WTC11 (cell line): ENCODE measurements at regions not wholly inside any gene's neighbourhood (a gene's known extent, or its start where the extent isn't known, plus 50 kb on each side); places are given as distances from the start of the nearest gene placed in this dataset.

Experiments
- ATAC-seq: fragments of 200-7000 bp; cut with Tn5 transposase; 2 replicates; pipeline ENCODE4 v1.10.0; 2021; ENCODE audit warnings: mild to moderate bottlenecking, moderate library complexity
- CTCF ChIA-PET: fragments of 300-600 bp; sonication (Branson Sonifier 250); formaldehyde crosslinking; loops from one replicate; lab custom pipeline; 2021; ENCODE audit warnings: antibody characterized with exemption; lab: Charles Lee
- POLR2A ChIA-PET: fragments of 350-600 bp; sonication (Branson Sonifier 250); formaldehyde crosslinking; loops from one replicate; lab custom pipeline; 2021; ENCODE audit warnings: antibody characterized with exemption; lab: Charles Lee
- DNase-seq: peaks from one replicate; pipeline ENCODE4 v3.0.0; 2021; ENCODE audit warnings: low spot score
- H3K27ac Mint-ChIP-seq: 2 replicates; pipeline ENCODE4 v1.8.0; 2021; ENCODE audit warnings: mixed read lengths
- H3K27me3 Mint-ChIP-seq: 2 replicates; pipeline ENCODE4 v1.8.0; 2021; ENCODE audit warnings: low read depth, mild to moderate bottlenecking, moderate library complexity, mixed read lengths
- H3K36me3 Mint-ChIP-seq: 2 replicates; pipeline ENCODE4 v1.8.0; 2021; ENCODE audit warnings: mixed read lengths
- H3K4me1 Mint-ChIP-seq: 2 replicates; pipeline ENCODE4 v1.8.0; 2022; ENCODE audit warnings: mixed read lengths
- H3K4me3 Mint-ChIP-seq: 2 replicates; pipeline ENCODE4 v1.8.0; 2021; ENCODE audit warnings: mild to moderate bottlenecking, moderate library complexity, mixed read lengths
- H3K9me3 Mint-ChIP-seq: 2 replicates; pipeline ENCODE4 v1.8.0; 2021; ENCODE audit warnings: mixed read lengths
- ATF3 ChIP-seq: sonication (generic); formaldehyde crosslinking; conservative IDR thresholded peaks from 2 replicates; pipeline ENCODE4 v1.8.1; 2022; ENCODE audit warnings: mild to moderate bottlenecking, missing genetic modification reagents
- E2F1 ChIP-seq: sonication (generic); formaldehyde crosslinking; IDR thresholded peaks from 2 replicates; pipeline ENCODE4 v1.8.0; 2022; ENCODE audit warnings: mild to moderate bottlenecking, missing genetic modification reagents
- E2F4 ChIP-seq: sonication (generic); formaldehyde crosslinking; IDR thresholded peaks from 2 replicates; pipeline ENCODE4 v1.8.1; 2022; ENCODE audit warnings: low read depth, mild to moderate bottlenecking, moderate library complexity, missing genetic modification reagents, borderline replicate concordance
- ERG ChIP-seq: fragments of 250-450 bp; sonication (Bioruptor Pico); IDR thresholded peaks from 2 replicates; pipeline ENCODE4 v1.8.0; 2021; ENCODE audit warnings: mild to moderate bottlenecking
- GTF2I ChIP-seq: fragments of 250-450 bp; sonication (Bioruptor Pico); conservative IDR thresholded peaks from 2 replicates; pipeline ENCODE4 v1.4.0; 2021; ENCODE audit warnings: mild to moderate bottlenecking
- HMGA2 ChIP-seq: fragments of 250-450 bp; sonication (Bioruptor Pico); IDR thresholded peaks from 2 replicates; pipeline ENCODE4 v1.4.0; 2021; ENCODE audit warnings: mild to moderate bottlenecking, moderate library complexity
- KAT7 ChIP-seq: sonication (generic); formaldehyde crosslinking; IDR thresholded peaks from 2 replicates; pipeline ENCODE4 v1.8.1; 2023; ENCODE audit warnings: missing genetic modification reagents, mild to moderate bottlenecking, borderline replicate concordance
- MYBL2 ChIP-seq: sonication (generic); formaldehyde crosslinking; IDR thresholded peaks from 2 replicates; pipeline ENCODE4 v1.8.1; 2023; ENCODE audit warnings: mild to moderate bottlenecking, moderate library complexity, missing genetic modification reagents
- NFYB ChIP-seq: sonication (generic); formaldehyde crosslinking; conservative IDR thresholded peaks from 2 replicates; pipeline ENCODE4 v1.8.0; 2022; ENCODE audit warnings: low read depth, missing genetic modification reagents
- NR1H2 ChIP-seq: sonication (generic); formaldehyde crosslinking; IDR thresholded peaks from 2 replicates; pipeline ENCODE4 v1.9.0; 2021; ENCODE audit warnings: mild to moderate bottlenecking, moderate library complexity, missing genetic modification reagents
- PRDM15 ChIP-seq: sonication (generic); formaldehyde crosslinking; IDR thresholded peaks from 2 replicates; pipeline ENCODE4 v1.8.0; 2022; ENCODE audit warnings: missing genetic modification reagents
- SMAD4 ChIP-seq: sonication (generic); formaldehyde crosslinking; IDR thresholded peaks from 2 replicates; pipeline ENCODE4 v1.8.0; 2022; ENCODE audit warnings: mild to moderate bottlenecking, missing genetic modification reagents
- TEAD1 ChIP-seq: sonication (generic); formaldehyde crosslinking; IDR thresholded peaks from 2 replicates; pipeline ENCODE4 v1.8.0; 2022; ENCODE audit warnings: mild to moderate bottlenecking, missing genetic modification reagents
- ZBTB43 ChIP-seq: sonication (generic); formaldehyde crosslinking; IDR thresholded peaks from 2 replicates; pipeline ENCODE4 v1.8.1; 2023; ENCODE audit warnings: mild to moderate bottlenecking, missing genetic modification reagents
- ZNF121 ChIP-seq: sonication (generic); formaldehyde crosslinking; IDR thresholded peaks from 2 replicates; pipeline ENCODE4 v1.8.0; 2023; ENCODE audit warnings: missing genetic modification reagents
- ZNF219 ChIP-seq: sonication (generic); formaldehyde crosslinking; IDR thresholded peaks from 2 replicates; pipeline ENCODE4 v1.8.0; 2023; ENCODE audit warnings: missing genetic modification reagents, mild to moderate bottlenecking, borderline replicate concordance
- ZNF281 ChIP-seq: sonication (generic); formaldehyde crosslinking; IDR thresholded peaks from 2 replicates; pipeline ENCODE4 v1.8.0; 2023; ENCODE audit warnings: mild to moderate bottlenecking, missing genetic modification reagents

- no peaks in the 10 kb centered on the region for H3K36me3 Mint-ChIP-seq
- 0 out of 2 replicates have a peak, but pooled peaks cover 4% of the 10 kb centered on the region for H3K9me3 Mint-ChIP-seq
- ChIA-PET CTCF (no interaction called here), POLR2A (no interaction called here)
- H3K4me3 Mint-ChIP-seq = no peak overlapping the region
- DNase-seq (no peak), ATAC-seq (no peak)
- no peak overlapping the region for H3K27ac Mint-ChIP-seq
- H3K4me1 Mint-ChIP-seq = no peaks in the 10 kb centered on the region
- no peaks in the 10 kb centered on the region for H3K27me3 Mint-ChIP-seq
- TF ChIP-seq MYBL2 (CRISPR knock-in tag) (no peak), ZNF281 (CRISPR knock-in tag) (no peak), KAT7 (CRISPR knock-in tag) (no peak), ERG (CRISPR knock-in tag) (no peak), SMAD4 (CRISPR knock-in tag) (no peak), ATF3 (CRISPR knock-in tag) (no peak), HMGA2 (CRISPR knock-in tag) (no peak), E2F1 (CRISPR knock-in tag) (no peak), E2F4 (no peak), NR1H2 (CRISPR knock-in tag) (no peak), ZBTB43 (CRISPR knock-in tag) (no peak), ZNF121 (no peak), GTF2I (CRISPR knock-in tag) (no peak), TEAD1 (CRISPR knock-in tag) (no peak), ZNF219 (CRISPR knock-in tag) (no peak), NFYB (no peak), PRDM15 (no peak)
These were observed 133.3 kb downstream of the FAM174A start for GRCh38 chr5:100668511-100668910.
